Keratinocyte (primary cell): ENCODE measurements at regions not wholly inside any gene's neighbourhood (a gene's known extent, or its start where the extent isn't known, plus 50 kb on each side); places are given as distances from the start of the nearest gene placed in this dataset.

ENCODE experiments used
- CTCF ChIP-seq, 3 experiments: IDR thresholded peaks in 1 of 3; conservative IDR thresholded peaks in 1 of 3; optimal IDR thresholded peaks in 1 of 3; 2 replicates in 2 of 3; 3 replicates in 1 of 3; pipeline versions ENCODE3 to v1.5.1; 2011; ENCODE audit warnings: low read length in 3 of 3, mild to moderate bottlenecking in 3 of 3, moderate library complexity in 2 of 3, control low read depth in 1 of 3, inconsistent platforms in 1 of 3; ENCODE audit not compliant: insufficient read depth in 2 of 3; ENCODE audit errors: extremely low read depth in 1 of 3
- EZH2 ChIP-seq: IDR thresholded peaks from one replicate; pipeline ENCODE4 v1.6.1; 2012; ENCODE audit warnings: inconsistent platforms, mild to moderate bottlenecking, low read length, moderate library complexity

- TF ChIP-seq EZH2, result no peak
- no peak for TF ChIP-seq CTCF (optimal IDR thresholded peaks at IDR 0.05 in 1 of 3, IDR thresholded peaks at IDR 0.05 in 1 of 3, conservative IDR thresholded peaks at IDR 0.05 in 1 of 3; ENCODE audit: extremely low read depth in 1 of 3, insufficient read depth in 2 of 3, low read length in 3 of 3)
These were observed 541.2 kb upstream of the SMIM31 start for GRCh38 chr4:164212714-164213113.
